H1 (cell line): ENCODE measurements at regions not wholly inside any gene's neighbourhood (a gene's known extent, or its start where the extent isn't known, plus 50 kb on each side); places are given as distances from the start of the nearest gene placed in this dataset.

ENCODE experiments used
- CBX5 ChIP-seq: fragments of 300-800, 300-1000 bp; sonication (generic); IDR thresholded peaks from 2 replicates; pipeline ENCODE4 v1.7.1; 2016; ENCODE audit warnings: antibody characterized with exemption, low read length, low read depth
- CBX8 ChIP-seq: fragments of 300-800, 300-1000 bp; sonication (generic); IDR thresholded peaks from 2 replicates; pipeline ENCODE4 v1.7.1; 2016; ENCODE audit warnings: low read depth, low read length, borderline replicate concordance
- HDAC6 ChIP-seq: IDR thresholded peaks from one replicate; pipeline ENCODE4 v1.7.1; 2012; ENCODE audit warnings: low read depth, mild to moderate bottlenecking, inconsistent platforms, low read length, moderate library complexity
- TCF12 ChIP-seq: IDR thresholded peaks from 2 replicates; pipeline ENCODE4 v1.6.1; 2011; ENCODE audit warnings: low read depth, mild to moderate bottlenecking, low read length

DNA sequence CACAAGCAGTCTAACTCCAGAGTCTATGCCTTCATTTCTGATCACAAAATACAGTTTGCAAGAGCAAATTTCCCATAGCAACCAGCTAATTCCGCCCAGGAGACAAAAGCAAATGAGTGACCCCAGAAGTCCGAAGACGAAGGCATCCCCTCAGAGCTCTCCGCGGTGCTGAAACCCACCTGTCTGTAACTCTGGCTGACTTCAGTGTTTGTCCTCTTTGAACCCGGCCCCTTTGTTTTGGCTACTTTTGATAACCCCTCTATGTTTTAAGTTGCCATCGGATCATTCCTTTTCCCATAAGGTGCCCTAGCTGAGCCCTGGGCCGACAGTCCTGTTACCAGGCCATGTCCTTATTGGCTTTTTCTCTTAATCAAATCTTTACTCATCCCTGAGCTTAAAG lies 515.8 kb downstream of the PTPRU start:
- no peak for TF ChIP-seq CBX8
- TF ChIP-seq HDAC6, result no peak
- no peak for TF ChIP-seq TCF12
- TF ChIP-seq CBX5, result no peak
